Epithelial cell of esophagus (primary cell): ENCODE measurements at regions not wholly inside any gene's neighbourhood (a gene's known extent, or its start where the extent isn't known, plus 50 kb on each side); places are given as distances from the start of the nearest gene placed in this dataset.

Source experiments
- DNase-seq: peaks from one replicate; pipeline ENCODE4 v3.0.0; 2010; ENCODE audit warnings: low read depth
- H3K4me3 ChIP-seq: 2 replicates; pipeline ENCODE4 v1.5.1; 2011; ENCODE audit warnings: mild to moderate bottlenecking, low read length, control low read depth
- CTCF ChIP-seq: IDR thresholded peaks from 2 replicates; pipeline ENCODE4 v1.5.1; 2011; ENCODE audit warnings: low read depth, mild to moderate bottlenecking, low read length, control low read depth, inconsistent platforms; ENCODE audit not compliant: insufficient read depth; ENCODE audit errors: missing control alignments

GRCh38 chr4:153141238-153141637 is 63.0 kb upstream of the TRIM2 start:
- no peak overlapping the region for H3K4me3 ChIP-seq
- no peak for DNase-seq
- no peak for TF ChIP-seq CTCF

- TF ChIP-seq CTCF, result peak; percentile 94
- DNase-seq, result peak; percentile 70
- no peak overlapping the region for H3K4me3 ChIP-seq
Observed at GRCh38 chr4:153142700-153143438, 61.4 kb upstream of the TRIM2 start.

- DNase-seq, result no peak
- no peak for TF ChIP-seq CTCF
- no peak overlapping the region for H3K4me3 ChIP-seq
Observed at GRCh38 chr4:153143527-153144348, 60.5 kb upstream of the TRIM2 start.

GRCh38 chr4:153146031-153146430 is 58.2 kb upstream of the TRIM2 start:
- DNase-seq, result peak; percentile 66
- TF ChIP-seq CTCF, result no peak
- H3K4me3 ChIP-seq, result no peak overlapping the region

- TF ChIP-seq CTCF, result no peak
- H3K4me3 ChIP-seq, result no peak overlapping the region
- DNase-seq, result no peak
Observed at GRCh38 chr4:153146961-153147360, 57.3 kb upstream of the TRIM2 start.

GRCh38 chr4:153148791-153149190 is 55.5 kb upstream of the TRIM2 start:
- no peak for DNase-seq
- no peak overlapping the region for H3K4me3 ChIP-seq
- no peak for TF ChIP-seq CTCF
